ENCODE measurements at regions not wholly inside any gene's neighbourhood (a gene's known extent, or its start where the extent isn't known, plus 50 kb on each side); places are given as distances from the start of the nearest gene placed in this dataset.
"Not testable (repeated sequence)": the region's sequence is repeated elsewhere in the genome, so short reads cannot be mapped to it uniquely, and the experiment has no call there.

- no peak for DNase-seq (ENCODE audit: low read depth)
Observed at GRCh38 chr10:131018886-131019500, 292.5 kb downstream of the TCERG1L start.

- no peak for DNase-seq (ENCODE audit: low read depth)
Observed at GRCh38 chr10:131019696-131020095, 291.8 kb downstream of the TCERG1L start.

- DNase-seq (ENCODE audit: low read depth) = no peak
Observed at GRCh38 chr10:131020775-131021174, 290.7 kb downstream of the TCERG1L start.

- no peak for DNase-seq (ENCODE audit: low read depth)
Observed at GRCh38 chr10:131021246-131021895, 290.1 kb downstream of the TCERG1L start.

GRCh38 chr10:131021969-131022368 is 289.6 kb downstream of the TCERG1L start:
- DNase-seq (ENCODE audit: low read depth) = no peak

- DNase-seq (ENCODE audit: low read depth) = no peak
Observed at GRCh38 chr10:131022369-131022768, 289.2 kb downstream of the TCERG1L start.

- DNase-seq (ENCODE audit: low read depth) = no peak
Observed at GRCh38 chr10:131022981-131023380, 288.5 kb downstream of the TCERG1L start.

- DNase-seq (ENCODE audit: low read depth) = no peak
Observed at GRCh38 chr10:131024259-131025131, 287.0 kb downstream of the TCERG1L start.

- no peak for DNase-seq (ENCODE audit: low read depth)
Observed at GRCh38 chr10:131025333-131025732, 286.2 kb downstream of the TCERG1L start.

- no peak for DNase-seq (ENCODE audit: low read depth)
Observed at GRCh38 chr10:131027256-131027655, 284.3 kb downstream of the TCERG1L start.

GRCh38 chr10:131031346-131031745 is 280.2 kb downstream of the TCERG1L start:
- no peak for DNase-seq (ENCODE audit: low read depth)

- DNase-seq (ENCODE audit: low read depth) = no peak
Observed at GRCh38 chr10:131032329-131033165, 279.0 kb downstream of the TCERG1L start.

- DNase-seq (ENCODE audit: low read depth) = no peak
Observed at GRCh38 chr10:131033166-131034085, 278.1 kb downstream of the TCERG1L start.

- DNase-seq (ENCODE audit: low read depth) = no peak
Observed at GRCh38 chr10:131034451-131034850, 277.1 kb downstream of the TCERG1L start.

GRCh38 chr10:131035779-131036178 is 275.7 kb downstream of the TCERG1L start:
- DNase-seq (ENCODE audit: low read depth) = no peak

- DNase-seq (ENCODE audit: low read depth) = no peak
Observed at GRCh38 chr10:131038056-131038455, 273.5 kb downstream of the TCERG1L start.

- DNase-seq (ENCODE audit: low read depth) = no peak
Observed at GRCh38 chr10:131041031-131041430, 270.5 kb downstream of the TCERG1L start.

GRCh38 chr10:131041441-131041840 is 270.1 kb downstream of the TCERG1L start:
- no peak for DNase-seq (ENCODE audit: low read depth)

- DNase-seq (ENCODE audit: low read depth) = not testable (repeated sequence)
Observed at GRCh38 chr10:131042015-131042414, 269.5 kb downstream of the TCERG1L start.
